HEK293 (cell line): ENCODE measurements at regions not wholly inside any gene's neighbourhood (a gene's known extent, or its start where the extent isn't known, plus 50 kb on each side); places are given as distances from the start of the nearest gene placed in this dataset.

ENCODE experiments used
- CTCF ChIP-seq: fragments of 450-650 bp; formaldehyde crosslinking; IDR thresholded peaks from 2 replicates; pipeline ENCODE4 v1.5.1; 2016; ENCODE audit warnings: missing biosample characterization, missing genetic modification characterization
- GLI4 ChIP-seq: fragments of 450-650 bp; formaldehyde crosslinking; IDR thresholded peaks from 2 replicates; pipeline ENCODE4 v1.5.1; 2016; ENCODE audit warnings: missing biosample characterization, missing genetic modification characterization
- KLF17 ChIP-seq: fragments of 450-650 bp; formaldehyde crosslinking; IDR thresholded peaks from 2 replicates; pipeline ENCODE4 v1.5.1; 2016; ENCODE audit warnings: missing biosample characterization, missing genetic modification characterization
- ZBTB21 ChIP-seq: fragments of 450-650 bp; formaldehyde crosslinking; IDR thresholded peaks from 2 replicates; pipeline ENCODE4 v1.5.1; 2017; ENCODE audit warnings: missing biosample characterization, missing genetic modification characterization
- TF ChIP-seq, protein P1 (sequence below): fragments of 450-650 bp; formaldehyde crosslinking; IDR thresholded peaks from 2 replicates; pipeline ENCODE4 v1.5.1; 2016; ENCODE audit warnings: missing biosample characterization, missing genetic modification characterization
- TF ChIP-seq, protein P2 (sequence below): fragments of 450-650 bp; formaldehyde crosslinking; IDR thresholded peaks from 2 replicates; pipeline ENCODE4 v1.5.1; 2016; ENCODE audit warnings: missing biosample characterization, missing genetic modification characterization

GRCh38 chr12:27161458-27162228, 79.3 kb upstream of the C12orf71 start:
- TF ChIP-seq CTCF (tag by site-specific recombination), result no peak
- TF ChIP-seq, protein P1, sequence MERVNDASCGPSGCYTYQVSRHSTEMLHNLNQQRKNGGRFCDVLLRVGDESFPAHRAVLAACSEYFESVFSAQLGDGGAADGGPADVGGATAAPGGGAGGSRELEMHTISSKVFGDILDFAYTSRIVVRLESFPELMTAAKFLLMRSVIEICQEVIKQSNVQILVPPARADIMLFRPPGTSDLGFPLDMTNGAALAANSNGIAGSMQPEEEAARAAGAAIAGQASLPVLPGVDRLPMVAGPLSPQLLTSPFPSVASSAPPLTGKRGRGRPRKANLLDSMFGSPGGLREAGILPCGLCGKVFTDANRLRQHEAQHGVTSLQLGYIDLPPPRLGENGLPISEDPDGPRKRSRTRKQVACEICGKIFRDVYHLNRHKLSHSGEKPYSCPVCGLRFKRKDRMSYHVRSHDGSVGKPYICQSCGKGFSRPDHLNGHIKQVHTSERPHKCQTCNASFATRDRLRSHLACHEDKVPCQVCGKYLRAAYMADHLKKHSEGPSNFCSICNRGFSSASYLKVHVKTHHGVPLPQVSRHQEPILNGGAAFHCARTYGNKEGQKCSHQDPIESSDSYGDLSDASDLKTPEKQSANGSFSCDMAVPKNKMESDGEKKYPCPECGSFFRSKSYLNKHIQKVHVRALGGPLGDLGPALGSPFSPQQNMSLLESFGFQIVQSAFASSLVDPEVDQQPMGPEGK (tag by site-specific recombination), result no peak
- TF ChIP-seq KLF17, result no peak
- TF ChIP-seq, protein P2, sequence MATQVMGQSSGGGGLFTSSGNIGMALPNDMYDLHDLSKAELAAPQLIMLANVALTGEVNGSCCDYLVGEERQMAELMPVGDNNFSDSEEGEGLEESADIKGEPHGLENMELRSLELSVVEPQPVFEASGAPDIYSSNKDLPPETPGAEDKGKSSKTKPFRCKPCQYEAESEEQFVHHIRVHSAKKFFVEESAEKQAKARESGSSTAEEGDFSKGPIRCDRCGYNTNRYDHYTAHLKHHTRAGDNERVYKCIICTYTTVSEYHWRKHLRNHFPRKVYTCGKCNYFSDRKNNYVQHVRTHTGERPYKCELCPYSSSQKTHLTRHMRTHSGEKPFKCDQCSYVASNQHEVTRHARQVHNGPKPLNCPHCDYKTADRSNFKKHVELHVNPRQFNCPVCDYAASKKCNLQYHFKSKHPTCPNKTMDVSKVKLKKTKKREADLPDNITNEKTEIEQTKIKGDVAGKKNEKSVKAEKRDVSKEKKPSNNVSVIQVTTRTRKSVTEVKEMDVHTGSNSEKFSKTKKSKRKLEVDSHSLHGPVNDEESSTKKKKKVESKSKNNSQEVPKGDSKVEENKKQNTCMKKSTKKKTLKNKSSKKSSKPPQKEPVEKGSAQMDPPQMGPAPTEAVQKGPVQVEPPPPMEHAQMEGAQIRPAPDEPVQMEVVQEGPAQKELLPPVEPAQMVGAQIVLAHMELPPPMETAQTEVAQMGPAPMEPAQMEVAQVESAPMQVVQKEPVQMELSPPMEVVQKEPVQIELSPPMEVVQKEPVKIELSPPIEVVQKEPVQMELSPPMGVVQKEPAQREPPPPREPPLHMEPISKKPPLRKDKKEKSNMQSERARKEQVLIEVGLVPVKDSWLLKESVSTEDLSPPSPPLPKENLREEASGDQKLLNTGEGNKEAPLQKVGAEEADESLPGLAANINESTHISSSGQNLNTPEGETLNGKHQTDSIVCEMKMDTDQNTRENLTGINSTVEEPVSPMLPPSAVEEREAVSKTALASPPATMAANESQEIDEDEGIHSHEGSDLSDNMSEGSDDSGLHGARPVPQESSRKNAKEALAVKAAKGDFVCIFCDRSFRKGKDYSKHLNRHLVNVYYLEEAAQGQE, result no peak
- TF ChIP-seq ZBTB21, result no peak
- TF ChIP-seq GLI4, result no peak
